SK-N-SH (cell line): ENCODE measurements at regions not wholly inside any gene's neighbourhood (a gene's known extent, or its start where the extent isn't known, plus 50 kb on each side); places are given as distances from the start of the nearest gene placed in this dataset.
A peak's percentile ranks its signal among the peaks of the same experiment; 100 is the strongest.

Source experiments
- CTCF ChIA-PET: fragments of 300-600, 350-600 bp; formaldehyde crosslinking; extraction: SDS; loops from one replicate; lab custom pipeline; 2021; lab: Yijun Ruan, JAX
- POLR2A ChIA-PET: fragments of 350-600 bp; sonication (Branson Sonifier 250); formaldehyde crosslinking; extraction: SDS; loops from one replicate; lab custom pipeline; 2020; ENCODE audit warnings: antibody characterized with exemption, inconsistent platforms; lab: Yijun Ruan, JAX
- DNase-seq: peaks from one replicate; pipeline ENCODE4 v3.0.0; 2012
- H2AFZ ChIP-seq: fragments of 200-600 bp; sonication (generic); 2 replicates; pipeline ENCODE4 v1.8.1; 2016; ENCODE audit warnings: antibody characterized with exemption, mild to moderate bottlenecking, low read depth
- H3F3A ChIP-seq: fragments of 200-600 bp; sonication (generic); replicated peaks from 2 replicates; pipeline ENCODE3; 2016; ENCODE audit warnings: antibody characterized with exemption, mild to moderate bottlenecking; ENCODE audit not compliant: insufficient read depth
- H3K27ac ChIP-seq, 2 experiments: fragments of 200-500 bp in 1 of 2; fragments of 200-600 bp in 1 of 2; sonication (Bioruptor generic) in 1 of 2; sonication (generic), shearing (Covaris generic) in 1 of 2; 2 replicates each; pipeline versions ENCODE4 v1.5.1 to v1.6.1; 2014 to 2016; ENCODE audit warnings: low read depth in 2 of 2, inconsistent platforms in 1 of 2, low read length in 1 of 2, mild to moderate bottlenecking in 1 of 2, mixed read lengths in 1 of 2
- H3K27me3 ChIP-seq: fragments of 200-600 bp; sonication (generic), shearing (Covaris generic); 2 replicates; pipeline ENCODE4 v1.6.1; 2016; ENCODE audit warnings: mixed run types; ENCODE audit not compliant: insufficient read depth
- H3K36me3 ChIP-seq, 2 experiments: fragments of 200-500 bp in 1 of 2; fragments of 200-600 bp in 1 of 2; sonication (Bioruptor generic) in 1 of 2; sonication (generic) in 1 of 2; replicated peaks in 1 of 2; 2 replicates each; pipeline versions ENCODE3 to v1.5.1; 2014 to 2016; ENCODE audit warnings: low read length in 1 of 2, mild to moderate bottlenecking in 1 of 2; ENCODE audit not compliant: insufficient read depth in 2 of 2, control insufficient read depth in 1 of 2
- H3K4me1 ChIP-seq, 2 experiments: fragments of 200-500 bp in 1 of 2; fragments of 200-600 bp in 1 of 2; sonication (Bioruptor generic) in 1 of 2; sonication (generic), shearing (Covaris generic) in 1 of 2; 2 replicates each; pipeline versions ENCODE4 v1.5.1 to v1.6.1; 2014 to 2016; ENCODE audit warnings: low read depth in 1 of 2, low read length in 1 of 2, mixed run types in 1 of 2; ENCODE audit not compliant: insufficient read depth in 2 of 2, control insufficient read depth in 1 of 2
- H3K4me2 ChIP-seq: fragments of 200-600 bp; sonication (generic), shearing (Covaris generic); 2 replicates; pipeline ENCODE4 v1.6.1; 2017; ENCODE audit warnings: mixed run types
- H3K4me3 ChIP-seq, 2 experiments: fragments of 200-500 bp in 1 of 2; fragments of 200-600 bp in 1 of 2; sonication (Bioruptor generic) in 1 of 2; sonication (generic), shearing (Covaris generic) in 1 of 2; 2 replicates each; pipeline versions ENCODE4 v1.5.1 to v1.8.1; 2014 to 2016; ENCODE audit warnings: low read depth in 2 of 2, inconsistent platforms in 1 of 2, low read length in 1 of 2, mild to moderate bottlenecking in 1 of 2, mixed read lengths in 1 of 2, moderate library complexity in 1 of 2
- H3K79me2 ChIP-seq: fragments of 200-600 bp; sonication (generic); 2 replicates; pipeline ENCODE4 v1.8.1; 2017; ENCODE audit warnings: mild to moderate bottlenecking; ENCODE audit not compliant: insufficient read depth
- H3K9ac ChIP-seq: fragments of 200-600 bp; sonication (generic); 2 replicates; pipeline ENCODE4 v1.6.1; 2017; ENCODE audit warnings: mixed run types
- H3K9me2 ChIP-seq: fragments of 200-600 bp; sonication (generic); 2 replicates; pipeline ENCODE4 v1.6.1; 2017; ENCODE audit warnings: mixed run types
- H3K9me3 ChIP-seq: fragments of 200-600 bp; sonication (generic); 2 replicates; pipeline ENCODE4 v1.6.1; 2017; ENCODE audit warnings: mixed run types, mild to moderate bottlenecking, moderate library complexity
- H4K20me1 ChIP-seq: fragments of 200-600 bp; sonication (generic); 2 replicates; pipeline ENCODE4 v1.6.1; 2017; ENCODE audit warnings: mild to moderate bottlenecking, mixed run types; ENCODE audit not compliant: insufficient read depth
- EZH2phosphoT487 ChIP-seq: fragments of 200-600 bp; sonication (generic); IDR thresholded peaks from 2 replicates; pipeline ENCODE4 v1.6.1; 2017; ENCODE audit warnings: low read depth, mixed run types, mild to moderate bottlenecking, antibody characterized with exemption, moderate library complexity, borderline replicate concordance
- FOSL2 ChIP-seq: IDR thresholded peaks from 2 replicates; pipeline ENCODE4 v1.4.0; 2012; ENCODE audit warnings: low read depth, mild to moderate bottlenecking, moderate library complexity, borderline replicate concordance
- GABPA ChIP-seq: IDR thresholded peaks from 2 replicates; pipeline ENCODE4 v1.4.0; 2012; ENCODE audit warnings: low read depth, mild to moderate bottlenecking
- GATA2 ChIP-seq: sonication (generic); formaldehyde crosslinking; IDR thresholded peaks from 2 replicates; pipeline ENCODE4 v1.5.0; 2020; ENCODE audit warnings: mild to moderate bottlenecking, missing genetic modification reagents
- IRF3 ChIP-seq: fragments of 150-350 bp; IDR thresholded peaks from 2 replicates; pipeline ENCODE4 v1.6.1; 2016; ENCODE audit warnings: mild to moderate bottlenecking, low read depth, low read length
- MAX ChIP-seq: IDR thresholded peaks from 2 replicates; pipeline ENCODE4 v1.4.0; 2012; ENCODE audit warnings: low read depth
- PBX3 ChIP-seq: IDR thresholded peaks from 2 replicates; pipeline ENCODE4; 2012
- TAF1 ChIP-seq: IDR thresholded peaks from 2 replicates; pipeline ENCODE4 v1.6.1; 2012; ENCODE audit warnings: low read depth, mild to moderate bottlenecking, low read length, moderate library complexity, borderline replicate concordance
- TEAD4 ChIP-seq: IDR thresholded peaks from 2 replicates; pipeline ENCODE4 v1.4.0; 2012; ENCODE audit warnings: mild to moderate bottlenecking, borderline replicate concordance; ENCODE audit not compliant: insufficient read depth
- WGBS: methylation state at CpG from one replicate; pipeline ENCODE4 v1.1.6; 2017; ENCODE audit warnings: low lambda C conversion rate; 5-methylcytosine and 5-hydroxymethylcytosine counted together

- TF ChIP-seq MAX (no peak), IRF3 (no peak), PBX3 (no peak), GATA2 (no peak), TEAD4 (no peak), EZH2phosphoT487 (no peak)
- ChIA-PET POLR2A (no interaction called here), CTCF (no interaction called here)
- Histone ChIP-seq H3K36me3 (no peaks in the 10 kb centered on the region), H3K79me2 (no peaks in the 10 kb centered on the region), H3K9ac (no peak overlapping the region), H3K4me1 (peaks cover 0 to 3% of the 10 kb centered on the region in 2 experiments; a peak in 2 of 4 replicates), H3K4me3 (no peak overlapping the region), H2AFZ (no peak overlapping the region), H3K27ac (no peak overlapping the region), H4K20me1 (no peaks in the 10 kb centered on the region), H3K4me2 (no peak overlapping the region), H3K27me3 (no peaks in the 10 kb centered on the region), H3K9me3 (no peaks in the 10 kb centered on the region), H3F3A (no peaks in the 10 kb centered on the region), H3K9me2 (no peaks in the 10 kb centered on the region)
- no peak for DNase-seq
- 100% methylated on average over 1 of the region's 1 CpG for WGBS
Observed at GRCh38 chr2:145078923-145079322, 559.0 kb upstream of the ZEB2 start.

DNA sequence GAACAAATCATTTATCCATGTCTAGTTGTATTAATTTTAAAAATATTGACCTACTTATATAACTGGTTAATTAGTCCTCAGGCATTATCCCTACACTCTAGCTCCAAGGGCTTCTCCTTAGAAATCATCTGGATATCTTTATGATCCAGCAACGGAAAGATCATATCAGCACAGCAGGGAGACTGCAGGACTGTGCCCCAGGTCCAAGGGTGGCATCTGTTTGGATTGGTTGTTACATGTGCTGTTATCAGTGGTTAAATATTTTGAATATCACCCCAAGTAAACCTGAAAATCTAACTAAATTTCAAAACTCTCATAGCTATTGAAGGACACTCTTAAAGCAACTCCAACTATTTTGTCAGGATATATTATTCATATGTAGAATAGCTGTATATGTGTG is 556.2 kb upstream of the ZEB2 start:
- peaks cover 0 to 3% of the 10 kb centered on the region in 2 experiments; a peak in 2 of 4 replicates for H3K4me1 ChIP-seq
- POLR2A ChIA-PET = no interaction called here
- H3K36me3 ChIP-seq = no peaks in the 10 kb centered on the region
- peak; percentile 5 for DNase-seq
- H3K4me3 ChIP-seq = no peak overlapping the region
- no peaks in the 10 kb centered on the region for H3K79me2 ChIP-seq
- H2AFZ ChIP-seq = no peak overlapping the region
- no peak overlapping the region for H3K4me2 ChIP-seq
- H3K9me2 ChIP-seq = no peaks in the 10 kb centered on the region
- H3K27ac ChIP-seq = no peak overlapping the region
- H4K20me1 ChIP-seq = no peaks in the 10 kb centered on the region
- CTCF ChIA-PET = no interaction called here
- WGBS = 39% methylated on average over 1 of the region's 1 CpG
- H3K9ac ChIP-seq = no peak overlapping the region
- TF ChIP-seq TAF1 = no peak
- peak; percentile 61 for TF ChIP-seq GATA2
- H3F3A ChIP-seq = no peaks in the 10 kb centered on the region
- H3K27me3 ChIP-seq = no peaks in the 10 kb centered on the region
- H3K9me3 ChIP-seq = no peaks in the 10 kb centered on the region

GRCh38 chr2:145075454-145076062 is 555.6 kb upstream of the ZEB2 start:
- Histone ChIP-seq H3K4me1 (peaks cover 0 to 3% of the 10 kb centered on the region in 2 experiments; a peak in 2 of 4 replicates), H3K4me2 (no peak overlapping the region), H4K20me1 (no peaks in the 10 kb centered on the region), H3K9me3 (no peaks in the 10 kb centered on the region), H3F3A (no peaks in the 10 kb centered on the region), H3K9me2 (no peaks in the 10 kb centered on the region), H3K79me2 (no peaks in the 10 kb centered on the region), H3K27ac (no peak overlapping the region), H3K9ac (no peak overlapping the region), H3K36me3 (no peaks in the 10 kb centered on the region)
- DNase-seq = no peak
- CTCF ChIA-PET = no interaction called here
- 63% methylated on average over 1 of the region's 1 CpG for WGBS
- POLR2A ChIA-PET = no interaction called here
- no peak for TF ChIP-seq FOSL2
- TF ChIP-seq GABPA = no peak
- TF ChIP-seq, all 33 proteins: peak for 0
- no peak overlapping the region for H2AFZ ChIP-seq
- H3K4me3 ChIP-seq = no peak overlapping the region
- no peaks in the 10 kb centered on the region for H3K27me3 ChIP-seq
